ENCODE measurements at regions not wholly inside any gene's neighbourhood (a gene's known extent, or its start where the extent isn't known, plus 50 kb on each side); places are given as distances from the start of the nearest gene placed in this dataset.

DNA sequence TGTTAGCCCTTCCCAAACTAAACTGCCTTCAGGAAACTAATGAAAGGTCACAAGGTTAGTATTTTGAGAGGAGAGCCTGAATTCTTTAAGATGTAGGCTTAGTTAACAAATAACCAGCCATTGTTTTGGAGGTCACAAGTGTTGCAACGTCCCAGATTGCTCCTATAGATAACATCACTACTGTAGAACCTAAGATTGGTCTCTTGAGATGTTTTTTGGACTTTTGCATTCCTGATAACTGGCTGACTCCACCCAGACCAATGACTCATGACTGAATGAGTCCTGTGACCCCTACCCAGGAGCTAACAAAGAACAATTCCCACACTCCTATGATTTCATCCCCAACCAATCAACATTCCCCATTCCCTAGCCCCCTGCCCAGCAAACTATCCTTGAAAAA is 178.8 kb downstream of the SCP2D1 start:
- Histone ChIP-seq H3K9me3 (no peaks in the 10 kb centered on the region), H3K4me1 (peaks cover 7% of the 10 kb centered on the region), H3K27ac (no peak overlapping the region), H3K27me3 (no peaks in the 10 kb centered on the region), H3K36me3 (no peaks in the 10 kb centered on the region), H3K4me3 (no peak overlapping the region)
- 58% methylated on average over 1 of the region's 1 CpG for WGBS
- TF ChIP-seq, protein P1, sequence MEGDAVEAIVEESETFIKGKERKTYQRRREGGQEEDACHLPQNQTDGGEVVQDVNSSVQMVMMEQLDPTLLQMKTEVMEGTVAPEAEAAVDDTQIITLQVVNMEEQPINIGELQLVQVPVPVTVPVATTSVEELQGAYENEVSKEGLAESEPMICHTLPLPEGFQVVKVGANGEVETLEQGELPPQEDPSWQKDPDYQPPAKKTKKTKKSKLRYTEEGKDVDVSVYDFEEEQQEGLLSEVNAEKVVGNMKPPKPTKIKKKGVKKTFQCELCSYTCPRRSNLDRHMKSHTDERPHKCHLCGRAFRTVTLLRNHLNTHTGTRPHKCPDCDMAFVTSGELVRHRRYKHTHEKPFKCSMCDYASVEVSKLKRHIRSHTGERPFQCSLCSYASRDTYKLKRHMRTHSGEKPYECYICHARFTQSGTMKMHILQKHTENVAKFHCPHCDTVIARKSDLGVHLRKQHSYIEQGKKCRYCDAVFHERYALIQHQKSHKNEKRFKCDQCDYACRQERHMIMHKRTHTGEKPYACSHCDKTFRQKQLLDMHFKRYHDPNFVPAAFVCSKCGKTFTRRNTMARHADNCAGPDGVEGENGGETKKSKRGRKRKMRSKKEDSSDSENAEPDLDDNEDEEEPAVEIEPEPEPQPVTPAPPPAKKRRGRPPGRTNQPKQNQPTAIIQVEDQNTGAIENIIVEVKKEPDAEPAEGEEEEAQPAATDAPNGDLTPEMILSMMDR (IDR thresholded peaks at IDR 0.05) = no peak
- no peak for TF ChIP-seq POLR2A (IDR thresholded peaks at IDR 0.05)
- no peak for TF ChIP-seq POLR2AphosphoS5 (IDR thresholded peaks at IDR 0.05)
- TF ChIP-seq EP300 (IDR thresholded peaks at IDR 0.05) = no peak
- DNase-seq (ENCODE audit: low spot score in 2 of 2) = no peak

DNA sequence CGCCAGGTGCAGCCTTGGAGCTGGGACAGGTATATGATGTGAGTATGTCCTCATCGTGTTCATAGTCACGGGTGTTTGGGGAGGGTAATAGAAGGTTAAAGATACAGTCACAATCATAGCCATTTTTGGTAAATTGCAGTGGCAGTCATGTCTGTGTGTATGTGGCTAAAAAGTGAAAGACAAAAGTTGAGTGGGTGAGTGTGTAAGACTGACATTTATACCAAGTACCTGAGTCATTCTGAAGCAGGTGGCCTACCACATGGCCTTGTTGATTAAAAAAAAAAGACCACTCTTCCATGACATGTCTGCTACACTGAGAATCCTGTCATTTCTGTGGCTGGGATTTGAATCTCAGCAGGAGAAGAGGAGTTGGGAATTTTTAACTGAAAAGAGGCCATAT is 181.9 kb downstream of the SCP2D1 start:
- Histone ChIP-seq H3K27me3 (no peaks in the 10 kb centered on the region), H3K27ac (no peak overlapping the region), H3K9me3 (no peaks in the 10 kb centered on the region), H3K36me3 (no peaks in the 10 kb centered on the region), H3K4me1 (peaks cover 2% of the 10 kb centered on the region), H3K4me3 (no peak overlapping the region)
- WGBS = 85% methylated on average over 3 of the region's 3 CpGs
- TF ChIP-seq EP300 (IDR thresholded peaks at IDR 0.05) = no peak
- TF ChIP-seq, protein P1 (IDR thresholded peaks at IDR 0.05) = no peak
- no peak for TF ChIP-seq POLR2AphosphoS5 (IDR thresholded peaks at IDR 0.05)
- no peak for TF ChIP-seq POLR2A (IDR thresholded peaks at IDR 0.05)
- DNase-seq (ENCODE audit: low spot score in 2 of 2) = no peak

DNA sequence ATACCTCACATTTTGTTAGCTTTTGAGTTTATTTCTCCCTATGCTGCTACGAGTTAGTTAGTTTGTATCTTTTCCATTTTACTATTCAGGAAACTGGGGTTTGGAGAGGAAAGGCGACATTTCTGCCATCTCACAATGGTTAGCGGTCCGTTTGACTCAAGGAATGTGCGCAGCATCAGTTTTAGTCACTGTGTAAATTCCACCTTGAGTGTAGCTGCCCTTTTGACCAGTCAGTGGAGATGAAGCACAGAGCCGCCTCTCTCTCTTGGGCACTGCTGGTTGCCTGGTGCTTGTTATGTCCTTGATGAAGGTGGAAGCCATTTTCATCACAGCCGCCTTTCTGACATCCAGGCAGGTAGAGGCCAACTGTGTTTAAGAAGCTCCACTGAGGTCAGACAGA is 185.5 kb downstream of the SCP2D1 start:
- TF ChIP-seq POLR2AphosphoS5 (IDR thresholded peaks at IDR 0.05) (no peak), POLR2A (IDR thresholded peaks at IDR 0.05) (no peak), EP300 (IDR thresholded peaks at IDR 0.05) (no peak)
- TF ChIP-seq, protein P1 (IDR thresholded peaks at IDR 0.05) = no peak
- DNase-seq (ENCODE audit: low spot score in 2 of 2) = no peak
- H3K4me3 ChIP-seq = no peak overlapping the region
- no peaks in the 10 kb centered on the region for H3K9me3 ChIP-seq
- no peaks in the 10 kb centered on the region for H3K27me3 ChIP-seq
- 96% methylated on average over 7 of the region's 7 CpGs for WGBS
- no peaks in the 10 kb centered on the region for H3K36me3 ChIP-seq
- H3K27ac ChIP-seq = no peak overlapping the region
- peaks cover 5% of the 10 kb centered on the region for H3K4me1 ChIP-seq

DNA sequence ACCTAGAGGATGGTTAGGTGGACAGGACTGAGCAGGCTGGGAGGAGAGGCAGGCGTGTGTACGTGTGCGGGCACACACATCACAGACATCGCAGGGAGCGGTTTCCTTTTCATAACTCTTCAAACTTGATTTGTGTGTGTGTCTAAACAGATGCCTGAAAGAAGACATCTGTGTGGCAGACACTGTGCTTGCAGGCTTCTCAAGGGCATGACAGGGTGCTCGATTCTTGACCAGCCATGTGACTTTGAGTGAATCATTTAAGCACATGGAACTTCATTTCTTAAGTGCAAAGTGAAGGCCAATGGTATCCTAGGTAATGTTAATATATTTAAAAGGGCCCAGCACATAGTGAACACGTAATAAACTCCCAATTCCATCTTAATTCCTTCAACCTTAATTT is 186.5 kb downstream of the SCP2D1 start:
- H3K4me1 ChIP-seq = peaks cover 8% of the 10 kb centered on the region
- no peak overlapping the region for H3K27ac ChIP-seq
- no peaks in the 10 kb centered on the region for H3K27me3 ChIP-seq
- no peak for TF ChIP-seq EP300 (IDR thresholded peaks at IDR 0.05)
- TF ChIP-seq, protein P1 (IDR thresholded peaks at IDR 0.05) = no peak
- no peak for TF ChIP-seq POLR2A (IDR thresholded peaks at IDR 0.05)
- no peak for TF ChIP-seq POLR2AphosphoS5 (IDR thresholded peaks at IDR 0.05)
- no peak overlapping the region for H3K4me3 ChIP-seq
- H3K36me3 ChIP-seq = no peaks in the 10 kb centered on the region
- WGBS = 66% methylated on average over 7 of the region's 7 CpGs
- H3K9me3 ChIP-seq = no peaks in the 10 kb centered on the region
- no peak for DNase-seq (ENCODE audit: low spot score in 2 of 2)

DNA sequence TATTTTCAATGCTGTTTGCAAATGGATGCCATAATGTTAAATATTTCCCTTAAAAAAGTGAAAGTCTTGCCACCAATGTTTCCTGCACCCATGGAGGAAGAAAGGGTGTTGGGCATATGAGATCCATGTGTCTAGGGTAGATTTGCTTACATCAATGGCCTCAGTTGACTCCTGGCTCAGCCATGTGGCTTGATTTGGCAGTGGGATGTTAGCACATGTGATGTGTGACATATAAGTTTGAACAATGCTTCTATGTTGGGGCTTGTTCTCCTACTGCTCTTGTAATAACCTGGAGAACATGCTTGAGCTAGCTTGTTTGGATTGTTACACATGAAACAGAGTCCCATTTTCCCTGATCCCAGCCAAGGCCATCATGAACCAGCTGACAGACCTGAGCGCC is 187.6 kb downstream of the SCP2D1 start:
- no peaks in the 10 kb centered on the region for H3K27me3 ChIP-seq
- TF ChIP-seq EP300 (IDR thresholded peaks at IDR 0.05) (no peak), POLR2A (IDR thresholded peaks at IDR 0.05) (no peak), POLR2AphosphoS5 (IDR thresholded peaks at IDR 0.05) (no peak)
- TF ChIP-seq, protein P1 (IDR thresholded peaks at IDR 0.05) = no peak
- no peaks in the 10 kb centered on the region for H3K9me3 ChIP-seq
- H3K36me3 ChIP-seq = no peaks in the 10 kb centered on the region
- peaks cover 8% of the 10 kb centered on the region for H3K4me1 ChIP-seq
- no peak for DNase-seq (ENCODE audit: low spot score in 2 of 2)
- no peak overlapping the region for H3K4me3 ChIP-seq
- no CpG with 5 or more reads among the region's 1 CpG for WGBS
- no peak overlapping the region for H3K27ac ChIP-seq
